DOHH2 (cell line): ENCODE measurements at regions not wholly inside any gene's neighbourhood (a gene's known extent, or its start where the extent isn't known, plus 50 kb on each side); places are given as distances from the start of the nearest gene placed in this dataset.

Experiments
- EZH2phosphoT487 ChIP-seq: fragments of 200-600 bp; sonication (generic); IDR thresholded peaks from 2 replicates; pipeline ENCODE4 v1.6.1; 2017; ENCODE audit warnings: borderline replicate concordance, mild to moderate bottlenecking, antibody characterized with exemption, low read length, moderate library complexity, mixed read lengths
- TF ChIP-seq, protein P1 (sequence below): fragments of 200-600 bp; sonication (generic); IDR thresholded peaks from one replicate; pipeline ENCODE4 v1.5.1; 2014; ENCODE audit warnings: antibody characterized with exemption, mild to moderate bottlenecking, low read depth, low read length; ENCODE audit not compliant: poor library complexity, severe bottlenecking

DNA sequence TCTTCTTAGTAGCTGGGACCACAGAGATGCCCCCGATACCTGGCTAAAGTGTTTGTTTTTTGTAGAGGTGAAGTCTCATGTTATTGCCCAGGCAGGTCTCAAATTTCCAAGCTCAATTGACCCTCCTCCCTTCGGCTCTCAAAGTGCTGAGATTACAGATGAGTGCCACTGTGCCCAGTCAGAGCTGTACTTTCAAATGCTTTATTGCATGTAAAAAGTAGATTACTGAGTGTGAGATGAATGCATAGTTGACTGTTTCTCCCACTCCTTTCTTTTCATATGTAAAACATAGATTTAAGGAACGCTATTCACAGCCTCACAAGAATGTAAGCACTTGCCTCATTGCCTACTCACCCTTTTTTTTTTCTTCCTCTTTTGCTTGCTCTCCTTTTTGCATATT, 984.4 kb upstream of the PABPC4L start:
- TF ChIP-seq, protein P1, sequence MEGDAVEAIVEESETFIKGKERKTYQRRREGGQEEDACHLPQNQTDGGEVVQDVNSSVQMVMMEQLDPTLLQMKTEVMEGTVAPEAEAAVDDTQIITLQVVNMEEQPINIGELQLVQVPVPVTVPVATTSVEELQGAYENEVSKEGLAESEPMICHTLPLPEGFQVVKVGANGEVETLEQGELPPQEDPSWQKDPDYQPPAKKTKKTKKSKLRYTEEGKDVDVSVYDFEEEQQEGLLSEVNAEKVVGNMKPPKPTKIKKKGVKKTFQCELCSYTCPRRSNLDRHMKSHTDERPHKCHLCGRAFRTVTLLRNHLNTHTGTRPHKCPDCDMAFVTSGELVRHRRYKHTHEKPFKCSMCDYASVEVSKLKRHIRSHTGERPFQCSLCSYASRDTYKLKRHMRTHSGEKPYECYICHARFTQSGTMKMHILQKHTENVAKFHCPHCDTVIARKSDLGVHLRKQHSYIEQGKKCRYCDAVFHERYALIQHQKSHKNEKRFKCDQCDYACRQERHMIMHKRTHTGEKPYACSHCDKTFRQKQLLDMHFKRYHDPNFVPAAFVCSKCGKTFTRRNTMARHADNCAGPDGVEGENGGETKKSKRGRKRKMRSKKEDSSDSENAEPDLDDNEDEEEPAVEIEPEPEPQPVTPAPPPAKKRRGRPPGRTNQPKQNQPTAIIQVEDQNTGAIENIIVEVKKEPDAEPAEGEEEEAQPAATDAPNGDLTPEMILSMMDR = no peak
- TF ChIP-seq EZH2phosphoT487 = no peak
